ENCODE measurements at regions not wholly inside any gene's neighbourhood (a gene's known extent, or its start where the extent isn't known, plus 50 kb on each side); places are given as distances from the start of the nearest gene placed in this dataset.

DNA sequence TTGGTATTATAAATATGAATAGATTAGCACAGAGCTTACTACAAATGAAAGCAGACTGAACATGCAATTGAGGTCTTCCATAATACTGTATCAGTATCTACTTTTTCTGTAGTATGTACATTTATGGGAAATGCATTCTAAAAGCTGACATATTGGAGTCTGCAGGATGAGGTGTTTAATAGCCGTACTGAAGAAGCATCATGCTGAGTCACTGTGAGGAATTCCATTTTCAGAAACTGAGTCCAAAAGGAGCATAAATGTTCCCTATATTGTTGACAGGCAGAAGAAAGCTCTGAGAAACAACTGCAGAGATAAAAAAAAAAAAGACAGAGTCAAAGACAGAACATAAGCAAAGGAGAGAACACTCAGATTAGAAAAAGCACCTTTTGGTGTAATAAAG lies 366.7 kb upstream of the SPHKAP start:
- Mint-ChIP-seq H3K36me3 (no peaks in the 10 kb centered on the region), H3K9me3 (peaks cover 2 to 14% (median 8%) of the 10 kb centered on the region in 3 donors), H3K27me3 (no peaks in the 10 kb centered on the region), H3K4me3 (no peak overlapping the region), H3K4me1 (peaks cover 0 to 1% (median 0%) of the 10 kb centered on the region in 3 donors), H3K27ac (no peak overlapping the region)

DNA sequence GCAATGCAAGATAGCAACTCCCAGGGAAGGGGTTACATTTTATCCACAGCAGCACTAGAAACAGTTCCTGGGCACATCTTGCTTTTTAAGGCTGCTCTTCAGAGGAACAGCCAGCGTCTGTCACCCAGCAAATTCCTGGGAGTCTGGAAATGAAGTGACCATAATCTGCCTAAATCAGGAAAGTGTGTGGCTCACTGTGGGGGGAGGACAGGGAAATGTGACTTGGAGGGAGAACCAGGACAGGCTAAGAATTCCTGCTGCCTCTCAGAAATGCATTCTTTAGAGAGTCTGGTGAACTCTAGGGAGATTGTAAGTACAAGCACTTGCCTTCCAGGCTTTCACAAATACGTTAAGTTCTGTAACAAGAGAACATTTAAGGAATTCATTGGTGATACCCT lies 364.3 kb upstream of the SPHKAP start:
- Mint-ChIP-seq H3K27me3 (no peaks in the 10 kb centered on the region), H3K27ac (no peak overlapping the region), H3K36me3 (no peaks in the 10 kb centered on the region), H3K4me3 (no peak overlapping the region), H3K4me1 (no peaks in the 10 kb centered on the region), H3K9me3 (peaks cover 2 to 17% (median 8%) of the 10 kb centered on the region in 3 donors)

DNA sequence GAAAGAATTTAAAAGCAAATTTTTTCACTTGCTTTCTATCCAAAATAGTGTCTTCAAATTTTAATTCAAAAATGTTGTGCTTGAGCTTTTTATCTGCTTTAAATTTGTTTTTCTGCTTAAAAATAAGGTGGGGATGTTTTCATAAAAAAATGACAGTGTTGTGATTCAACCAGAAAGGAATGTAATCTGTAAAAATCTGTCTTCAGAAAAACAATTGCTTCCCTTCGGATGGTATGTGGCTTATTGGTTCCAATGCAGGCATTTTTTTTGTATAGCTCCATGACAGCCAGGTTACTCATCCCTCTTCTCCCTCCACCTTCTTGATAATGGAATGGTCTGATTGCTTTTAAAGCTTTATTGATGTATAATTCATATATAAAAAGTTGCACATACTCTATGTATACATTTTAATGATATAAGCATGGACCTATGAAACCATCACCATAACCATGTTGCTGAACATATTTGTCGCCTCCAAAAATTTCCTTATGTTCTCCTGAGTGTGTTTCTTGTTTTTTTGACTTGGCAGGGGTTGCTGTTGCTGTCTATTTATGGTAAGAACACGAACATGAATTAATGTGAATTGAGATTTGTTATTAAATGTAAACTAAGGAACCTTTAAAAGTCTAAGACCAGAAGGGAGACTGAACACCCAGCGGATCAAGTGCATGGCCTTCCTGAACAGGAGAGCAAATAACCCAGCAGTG lies 363.7 kb upstream of the SPHKAP start:
- no peaks in the 10 kb centered on the region for H3K4me1 Mint-ChIP-seq
- peaks cover 2 to 19% (median 4%) of the 10 kb centered on the region in 3 donors for H3K9me3 Mint-ChIP-seq
- H3K27ac Mint-ChIP-seq: no peak overlapping the region
- H3K4me3 Mint-ChIP-seq: no peak overlapping the region
- H3K27me3 Mint-ChIP-seq: no peaks in the 10 kb centered on the region
- H3K36me3 Mint-ChIP-seq: no peaks in the 10 kb centered on the region

DNA sequence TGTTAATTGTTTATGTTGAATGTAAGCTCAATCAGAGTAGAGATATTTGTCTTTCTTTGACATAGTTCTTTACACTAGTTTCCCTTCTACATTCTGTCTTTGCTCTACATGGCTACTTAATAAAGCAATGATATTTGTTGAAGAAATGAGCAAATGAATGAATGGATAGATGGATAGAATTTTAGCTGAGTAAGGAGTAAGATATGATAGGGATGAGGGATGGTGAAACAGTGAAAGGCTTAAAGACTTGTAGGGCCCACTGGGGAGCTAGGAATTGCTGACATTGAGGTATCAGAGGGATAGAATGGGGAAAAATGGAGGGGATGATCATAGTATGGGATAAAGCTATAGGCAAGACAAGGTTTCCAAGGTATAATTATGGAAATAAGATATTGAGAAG lies 361.6 kb upstream of the SPHKAP start:
- Mint-ChIP-seq H3K27ac (no peak overlapping the region), H3K36me3 (no peaks in the 10 kb centered on the region), H3K27me3 (no peaks in the 10 kb centered on the region), H3K4me3 (no peak overlapping the region), H3K4me1 (no peaks in the 10 kb centered on the region), H3K9me3 (peaks cover 0 to 11% (median 4%) of the 10 kb centered on the region in 3 donors)

DNA sequence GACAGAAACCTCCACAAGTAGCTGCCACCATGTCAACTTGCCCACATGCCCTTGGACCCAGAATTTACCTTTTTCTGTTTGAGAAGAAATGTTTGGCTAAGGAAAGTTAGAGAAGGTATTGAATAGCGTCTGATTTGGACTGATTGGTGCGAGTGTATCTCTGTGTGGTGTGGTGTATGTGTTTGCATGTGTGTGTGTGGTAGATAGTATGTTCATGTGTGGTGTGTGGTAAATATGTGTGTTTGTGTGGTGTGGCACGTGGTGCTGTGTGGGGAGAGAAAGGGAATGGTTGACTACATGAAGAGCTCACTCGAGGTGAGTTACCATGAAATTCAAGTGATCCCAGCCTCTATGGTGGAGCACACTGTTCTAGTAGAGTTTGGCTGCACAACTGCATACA lies 360.8 kb upstream of the SPHKAP start:
- Mint-ChIP-seq H3K4me1 (no peaks in the 10 kb centered on the region), H3K4me3 (no peak overlapping the region), H3K27me3 (no peaks in the 10 kb centered on the region), H3K27ac (no peak overlapping the region), H3K36me3 (no peaks in the 10 kb centered on the region), H3K9me3 (peaks cover 0 to 10% (median 3%) of the 10 kb centered on the region in 3 donors)

DNA sequence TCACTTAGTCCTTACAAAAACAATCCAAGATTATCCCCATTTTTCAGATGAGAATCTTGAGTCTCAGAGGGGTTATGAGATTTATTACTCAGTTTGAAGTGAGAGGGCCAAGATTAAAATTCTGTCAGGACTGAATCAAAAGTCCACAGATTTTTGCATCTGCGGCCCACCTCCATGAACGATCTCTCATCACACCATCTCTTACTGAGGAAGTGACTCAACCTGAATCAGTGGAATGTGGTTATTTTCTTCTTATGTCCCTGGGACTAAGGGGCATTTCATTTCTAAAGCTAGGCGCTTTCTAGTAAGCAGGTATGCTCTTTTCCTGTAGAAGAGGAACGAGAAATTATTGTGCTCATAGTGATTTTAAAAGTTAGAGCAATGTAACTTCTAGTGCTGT lies 360.3 kb upstream of the SPHKAP start:
- no peak overlapping the region for H3K4me3 Mint-ChIP-seq
- no peaks in the 10 kb centered on the region for H3K4me1 Mint-ChIP-seq
- H3K9me3 Mint-ChIP-seq: peaks cover 0 to 5% (median under 1%) of the 10 kb centered on the region in 3 donors
- no peaks in the 10 kb centered on the region for H3K27me3 Mint-ChIP-seq
- H3K36me3 Mint-ChIP-seq: no peaks in the 10 kb centered on the region
- H3K27ac Mint-ChIP-seq: no peak overlapping the region

DNA sequence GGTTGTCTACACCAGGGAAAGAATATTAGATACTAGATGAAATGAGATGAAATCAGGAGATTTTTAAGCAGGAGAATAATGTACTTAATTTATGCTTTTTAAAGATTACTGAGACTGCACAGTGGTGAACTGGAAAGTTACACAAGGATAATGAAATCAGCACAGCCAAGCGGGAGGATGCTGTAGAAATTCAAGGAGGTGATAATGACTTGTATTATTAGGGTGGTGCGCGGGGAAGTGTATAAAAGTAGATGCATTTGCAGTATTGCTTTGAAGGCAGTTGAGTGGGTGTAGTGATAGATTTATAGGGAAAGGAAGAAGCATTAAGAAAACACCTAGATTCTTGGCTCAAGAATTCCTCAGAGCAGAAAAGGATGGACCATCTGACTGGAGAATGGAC lies 359.5 kb upstream of the SPHKAP start:
- Mint-ChIP-seq H3K4me3 (no peak overlapping the region), H3K27me3 (no peaks in the 10 kb centered on the region), H3K27ac (no peak overlapping the region), H3K9me3 (peaks cover 0 to 5% (median 0%) of the 10 kb centered on the region in 3 donors), H3K4me1 (no peaks in the 10 kb centered on the region), H3K36me3 (no peaks in the 10 kb centered on the region)

DNA sequence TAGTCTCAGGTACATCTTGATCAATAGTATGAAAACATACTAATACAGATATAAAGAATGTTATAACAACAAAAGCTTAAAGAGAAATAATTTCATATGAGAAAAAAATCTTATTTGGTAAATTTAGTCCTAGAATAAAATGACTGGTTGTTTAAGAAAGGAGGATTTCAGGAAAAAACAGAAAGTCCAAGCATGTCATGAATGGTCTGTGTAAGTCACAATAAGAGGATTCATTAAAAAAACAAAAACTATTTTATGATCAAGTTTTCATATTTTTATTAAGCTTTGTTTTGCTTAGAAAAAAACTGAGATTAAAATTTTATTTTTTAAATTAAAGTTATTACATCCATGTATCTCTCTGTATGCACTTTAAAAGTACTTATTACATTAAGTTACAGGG lies 353.9 kb upstream of the SPHKAP start:
- Mint-ChIP-seq H3K4me3 (no peak overlapping the region), H3K4me1 (no peaks in the 10 kb centered on the region), H3K27me3 (no peaks in the 10 kb centered on the region), H3K36me3 (no peaks in the 10 kb centered on the region), H3K27ac (no peak overlapping the region), H3K9me3 (peaks cover 0 to 2% (median 0%) of the 10 kb centered on the region in 3 donors)

DNA sequence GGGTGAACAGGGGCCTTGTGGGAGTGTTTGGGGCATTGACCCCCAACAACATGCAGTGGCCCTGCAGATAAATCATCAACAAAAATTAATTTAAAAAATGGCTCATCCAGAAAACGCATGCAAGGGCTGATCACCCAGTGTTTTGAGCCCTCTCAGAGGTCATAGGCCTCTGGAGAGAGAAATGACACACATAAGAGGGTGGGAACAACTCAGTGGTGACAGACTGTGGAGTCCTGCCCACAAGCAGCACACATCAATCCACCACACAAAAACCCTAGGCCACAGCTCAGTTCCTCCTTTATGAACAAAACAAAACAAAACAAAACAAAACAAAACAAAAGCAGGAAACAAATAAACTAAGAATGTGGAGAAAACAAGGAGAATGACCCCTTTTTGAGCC lies 351.7 kb upstream of the SPHKAP start:
- Mint-ChIP-seq H3K9me3 (peaks cover 0 to 4% (median 2%) of the 10 kb centered on the region in 3 donors), H3K27ac (no peak overlapping the region), H3K4me1 (no peaks in the 10 kb centered on the region), H3K36me3 (no peaks in the 10 kb centered on the region), H3K27me3 (no peaks in the 10 kb centered on the region), H3K4me3 (no peak overlapping the region)

DNA sequence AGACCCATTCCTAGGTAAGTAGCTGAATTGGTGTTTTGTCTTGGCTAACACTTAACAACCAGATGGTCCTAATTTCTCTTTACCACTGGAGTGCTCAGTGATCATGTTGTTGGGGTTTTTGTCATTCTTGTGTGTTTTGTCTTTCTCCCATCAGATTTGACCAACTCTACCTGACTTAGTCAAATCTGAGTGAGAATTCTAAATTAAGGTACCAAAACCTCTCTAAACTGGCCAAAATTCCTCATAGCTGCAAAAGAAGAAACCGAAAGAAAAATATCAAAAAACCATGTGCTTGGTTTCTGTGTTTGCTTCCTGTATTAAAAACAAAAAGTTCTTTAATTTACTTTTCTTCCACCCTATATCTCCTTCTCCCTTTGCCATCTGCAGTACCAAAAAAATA lies 350.7 kb upstream of the SPHKAP start:
- H3K27ac Mint-ChIP-seq: no peak overlapping the region
- H3K36me3 Mint-ChIP-seq: no peaks in the 10 kb centered on the region
- H3K27me3 Mint-ChIP-seq: no peaks in the 10 kb centered on the region
- peaks cover 0 to 4% (median 2%) of the 10 kb centered on the region in 3 donors for H3K9me3 Mint-ChIP-seq
- no peaks in the 10 kb centered on the region for H3K4me1 Mint-ChIP-seq
- H3K4me3 Mint-ChIP-seq: no peak overlapping the region

DNA sequence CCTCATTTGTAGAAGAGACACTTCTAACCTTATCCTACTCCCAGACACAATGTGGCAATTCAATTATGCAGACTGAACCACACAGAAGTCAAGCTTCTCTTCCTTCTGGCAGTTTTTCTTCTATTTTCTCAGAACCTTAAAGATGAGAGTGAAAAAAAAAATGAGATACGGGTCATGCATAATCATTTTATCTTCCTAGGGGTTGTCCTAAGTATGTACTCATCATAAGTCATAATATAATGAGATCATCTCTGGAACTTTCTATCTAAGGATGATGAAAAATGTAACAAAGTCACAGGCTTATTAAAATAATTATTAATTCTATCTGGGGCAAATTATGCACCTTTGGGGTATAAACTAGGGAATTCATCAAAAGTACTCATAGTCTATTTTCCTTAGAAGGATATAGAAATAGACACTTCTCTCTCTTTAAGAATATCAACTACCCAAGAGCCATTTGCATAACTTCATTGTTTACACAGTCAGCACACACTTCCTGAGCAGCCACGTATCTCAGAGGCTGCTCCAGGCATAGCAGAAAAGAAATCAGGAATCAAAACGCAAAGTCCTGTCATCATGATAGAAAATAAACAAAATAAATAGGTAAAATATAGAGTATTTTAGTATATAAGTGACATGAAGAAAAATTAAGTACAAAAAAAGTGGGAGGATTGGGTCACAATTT lies 345.9 kb upstream of the SPHKAP start:
- Mint-ChIP-seq H3K4me3 (no peak overlapping the region), H3K36me3 (no peaks in the 10 kb centered on the region), H3K4me1 (no peaks in the 10 kb centered on the region), H3K9me3 (peaks cover 0 to 12% (median 0%) of the 10 kb centered on the region in 3 donors), H3K27me3 (no peaks in the 10 kb centered on the region), H3K27ac (no peak overlapping the region)

DNA sequence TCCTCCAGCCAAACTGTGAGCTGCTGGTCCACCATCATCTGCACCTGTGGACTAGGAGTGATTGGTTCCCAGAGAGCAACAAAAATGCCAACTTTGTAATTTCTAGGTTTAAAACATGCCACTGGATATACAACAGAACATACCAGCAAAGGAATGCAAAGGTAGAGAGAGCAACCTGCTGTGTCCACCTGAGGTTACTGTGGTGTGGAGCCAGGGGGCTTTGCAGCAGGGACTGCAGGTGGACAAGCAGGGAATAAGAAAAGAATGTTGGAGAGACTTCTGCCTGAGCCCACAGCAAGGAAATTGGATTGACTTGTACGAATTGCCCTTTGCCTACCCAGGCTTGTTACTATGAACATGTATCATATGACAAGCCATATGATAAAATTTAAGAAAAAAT lies 345.2 kb upstream of the SPHKAP start:
- peaks cover 0 to 12% (median 0%) of the 10 kb centered on the region in 3 donors for H3K9me3 Mint-ChIP-seq
- H3K4me1 Mint-ChIP-seq: no peaks in the 10 kb centered on the region
- no peak overlapping the region for H3K4me3 Mint-ChIP-seq
- no peak overlapping the region for H3K27ac Mint-ChIP-seq
- H3K36me3 Mint-ChIP-seq: no peaks in the 10 kb centered on the region
- H3K27me3 Mint-ChIP-seq: no peaks in the 10 kb centered on the region

DNA sequence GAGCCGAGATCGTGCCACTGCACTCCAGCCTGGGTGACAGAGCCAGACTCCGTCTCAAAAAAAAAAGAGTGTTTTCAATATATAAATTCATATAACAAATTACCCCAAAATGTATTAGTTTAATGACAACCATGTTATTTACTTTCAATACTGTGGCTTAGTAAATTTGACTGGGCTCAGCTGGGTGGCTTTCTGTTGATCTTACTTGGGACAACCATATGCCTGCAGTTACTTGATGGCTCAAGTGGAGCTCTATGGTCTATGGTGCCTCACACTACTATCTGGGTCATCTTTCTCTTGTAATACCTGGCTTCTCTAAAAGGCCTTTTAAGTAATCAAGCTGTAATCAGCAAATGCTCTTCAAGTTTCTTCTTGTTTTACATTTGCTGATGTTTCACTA lies 341.5 kb upstream of the SPHKAP start:
- Mint-ChIP-seq H3K27ac (no peak overlapping the region), H3K4me1 (no peaks in the 10 kb centered on the region), H3K4me3 (no peak overlapping the region), H3K9me3 (peaks cover 1 to 8% (median 4%) of the 10 kb centered on the region in 3 donors), H3K27me3 (no peaks in the 10 kb centered on the region), H3K36me3 (no peaks in the 10 kb centered on the region)

DNA sequence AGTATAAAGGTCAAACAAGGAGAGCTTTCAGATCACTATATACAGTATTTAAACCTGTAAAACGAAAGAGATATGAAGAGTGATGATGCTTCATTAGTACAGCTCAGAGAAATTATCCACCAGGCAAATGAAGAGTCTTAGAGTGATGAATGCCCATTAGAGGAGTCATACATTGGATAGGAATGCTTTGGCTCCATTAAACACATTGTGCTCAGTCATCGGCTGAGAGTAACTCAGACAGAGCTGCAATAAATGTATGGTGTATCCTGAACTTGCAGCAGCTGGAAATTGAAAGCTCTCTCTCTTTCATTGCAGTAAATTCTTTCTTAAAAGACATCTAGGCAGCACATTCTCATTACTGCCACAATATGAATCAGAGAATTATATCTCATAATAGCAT lies 340.8 kb upstream of the SPHKAP start:
- Mint-ChIP-seq H3K9me3 (peaks cover 1 to 10% (median 4%) of the 10 kb centered on the region in 3 donors), H3K4me3 (no peak overlapping the region), H3K36me3 (no peaks in the 10 kb centered on the region), H3K27me3 (no peaks in the 10 kb centered on the region), H3K27ac (no peak overlapping the region), H3K4me1 (no peaks in the 10 kb centered on the region)

DNA sequence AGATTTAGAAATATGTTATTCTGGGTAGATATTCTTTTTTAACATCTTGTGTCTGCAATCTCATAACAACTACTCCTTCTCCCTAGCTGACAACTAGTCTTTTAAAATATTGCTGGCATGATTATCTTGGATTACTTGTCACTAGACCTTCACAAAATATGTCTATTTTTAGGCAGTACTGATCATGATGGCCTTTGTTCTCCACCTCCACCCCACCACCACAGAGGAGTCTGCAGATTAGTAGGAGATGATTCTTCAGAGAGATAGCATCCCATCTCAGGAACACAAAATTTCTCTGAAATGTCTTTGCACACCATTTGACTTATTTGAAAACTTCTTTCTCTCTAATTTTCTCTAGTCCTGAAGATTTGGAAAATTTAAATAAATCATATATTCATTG lies 338.1 kb upstream of the SPHKAP start:
- Mint-ChIP-seq H3K27me3 (no peaks in the 10 kb centered on the region), H3K4me1 (no peaks in the 10 kb centered on the region), H3K4me3 (no peak overlapping the region), H3K36me3 (no peaks in the 10 kb centered on the region), H3K9me3 (peaks cover 1 to 5% (median 4%) of the 10 kb centered on the region in 3 donors), H3K27ac (no peak overlapping the region)

DNA sequence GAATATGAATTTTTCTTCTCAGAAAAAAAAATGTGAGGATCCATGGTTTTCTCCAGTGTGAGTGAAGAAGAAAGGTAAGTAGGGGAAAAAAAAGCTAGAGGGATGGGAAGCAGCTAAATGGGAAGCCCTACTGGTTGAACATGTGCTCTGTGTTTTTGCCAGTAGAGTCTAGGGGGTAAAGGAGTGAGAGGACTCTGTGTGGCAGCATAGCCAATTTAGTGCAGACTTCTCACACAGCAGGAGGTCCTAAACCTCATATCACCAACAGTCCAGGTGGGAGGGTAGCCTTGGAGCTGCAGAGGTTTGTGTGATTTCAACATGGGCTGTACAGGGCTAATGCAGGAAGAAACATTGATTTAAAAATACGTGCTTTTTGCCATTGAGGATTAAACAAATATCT lies 334.5 kb upstream of the SPHKAP start:
- Mint-ChIP-seq H3K4me3 (no peak overlapping the region), H3K36me3 (no peaks in the 10 kb centered on the region), H3K9me3 (peaks cover 2 to 6% (median 4%) of the 10 kb centered on the region in 3 donors), H3K27me3 (no peaks in the 10 kb centered on the region), H3K27ac (no peak overlapping the region), H3K4me1 (no peaks in the 10 kb centered on the region)

All from IgD-negative memory B cell (primary cell).